GM12872 (cell line): ENCODE measurements at regions not wholly inside any gene's neighbourhood (a gene's known extent, or its start where the extent isn't known, plus 50 kb on each side); places are given as distances from the start of the nearest gene placed in this dataset.

Experiments
- TF ChIP-seq, protein P1 (sequence below): IDR thresholded peaks from 3 replicates; pipeline ENCODE4 v1.5.1; 2011; ENCODE audit warnings: low read depth, mild to moderate bottlenecking, low read length, moderate library complexity; ENCODE audit not compliant: insufficient read depth

DNA sequence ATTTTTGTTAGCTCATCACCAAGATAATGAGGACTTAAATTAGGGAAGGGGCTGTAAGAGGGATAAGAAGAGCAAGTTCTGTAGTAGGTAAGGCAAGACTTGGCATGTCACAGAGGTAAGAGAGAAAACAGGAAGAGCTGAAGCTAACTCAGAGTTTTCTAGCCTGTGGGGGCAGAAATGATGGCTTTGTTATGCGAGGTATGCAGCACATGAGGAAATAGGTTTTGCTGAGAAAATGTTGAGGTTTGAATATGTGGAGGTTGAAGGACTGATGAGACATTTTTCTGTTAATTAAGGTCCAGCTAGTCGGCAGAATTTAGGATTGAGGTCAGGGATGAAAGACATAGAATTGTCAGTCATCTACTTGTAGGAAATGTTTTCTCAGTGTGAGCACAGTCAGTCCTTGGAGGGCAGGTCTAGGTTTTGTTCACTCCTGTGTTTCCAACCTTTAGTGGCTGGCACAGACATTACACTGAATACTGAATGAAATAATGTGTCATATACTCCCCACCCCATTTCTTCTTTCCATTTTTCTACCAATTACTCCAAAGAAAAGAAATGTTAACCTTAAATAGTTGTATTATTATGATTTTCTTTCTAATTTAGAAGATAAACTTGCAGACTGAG, 154.0 kb upstream of the AADAT start:
- TF ChIP-seq, protein P1, sequence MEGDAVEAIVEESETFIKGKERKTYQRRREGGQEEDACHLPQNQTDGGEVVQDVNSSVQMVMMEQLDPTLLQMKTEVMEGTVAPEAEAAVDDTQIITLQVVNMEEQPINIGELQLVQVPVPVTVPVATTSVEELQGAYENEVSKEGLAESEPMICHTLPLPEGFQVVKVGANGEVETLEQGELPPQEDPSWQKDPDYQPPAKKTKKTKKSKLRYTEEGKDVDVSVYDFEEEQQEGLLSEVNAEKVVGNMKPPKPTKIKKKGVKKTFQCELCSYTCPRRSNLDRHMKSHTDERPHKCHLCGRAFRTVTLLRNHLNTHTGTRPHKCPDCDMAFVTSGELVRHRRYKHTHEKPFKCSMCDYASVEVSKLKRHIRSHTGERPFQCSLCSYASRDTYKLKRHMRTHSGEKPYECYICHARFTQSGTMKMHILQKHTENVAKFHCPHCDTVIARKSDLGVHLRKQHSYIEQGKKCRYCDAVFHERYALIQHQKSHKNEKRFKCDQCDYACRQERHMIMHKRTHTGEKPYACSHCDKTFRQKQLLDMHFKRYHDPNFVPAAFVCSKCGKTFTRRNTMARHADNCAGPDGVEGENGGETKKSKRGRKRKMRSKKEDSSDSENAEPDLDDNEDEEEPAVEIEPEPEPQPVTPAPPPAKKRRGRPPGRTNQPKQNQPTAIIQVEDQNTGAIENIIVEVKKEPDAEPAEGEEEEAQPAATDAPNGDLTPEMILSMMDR = no peak

- TF ChIP-seq, protein P1 = no peak
Observed at GRCh38 chr4:170242471-170242870, 152.7 kb upstream of the AADAT start.

DNA sequence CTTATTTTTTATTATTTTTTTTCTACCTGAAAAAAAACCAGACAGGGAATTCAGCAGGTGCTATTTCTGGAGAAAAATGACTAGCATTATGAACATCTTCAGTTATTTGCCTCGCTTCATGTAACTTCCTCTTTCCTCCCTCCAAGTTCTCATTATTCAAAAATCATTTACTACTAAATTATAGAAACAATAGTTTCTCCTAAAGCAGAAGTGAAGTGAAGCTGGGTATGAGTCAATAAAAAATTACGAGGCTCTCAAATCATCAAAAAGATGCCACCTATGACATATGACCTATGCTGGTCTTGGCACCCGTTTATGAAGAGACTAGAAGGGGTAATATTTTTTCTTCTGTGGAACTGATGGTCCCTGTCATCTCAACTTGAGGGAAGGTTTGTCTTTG, 145.0 kb upstream of the AADAT start:
- TF ChIP-seq, protein P1 = no peak

GRCh38 chr4:170231377-170231776, 141.6 kb upstream of the AADAT start:
- TF ChIP-seq, protein P1 = no peak

GRCh38 chr4:170230242-170230641, 140.5 kb upstream of the AADAT start:
- TF ChIP-seq, protein P1 = no peak

GRCh38 chr4:170229006-170229405, 139.2 kb upstream of the AADAT start:
- TF ChIP-seq, protein P1 = no peak

DNA sequence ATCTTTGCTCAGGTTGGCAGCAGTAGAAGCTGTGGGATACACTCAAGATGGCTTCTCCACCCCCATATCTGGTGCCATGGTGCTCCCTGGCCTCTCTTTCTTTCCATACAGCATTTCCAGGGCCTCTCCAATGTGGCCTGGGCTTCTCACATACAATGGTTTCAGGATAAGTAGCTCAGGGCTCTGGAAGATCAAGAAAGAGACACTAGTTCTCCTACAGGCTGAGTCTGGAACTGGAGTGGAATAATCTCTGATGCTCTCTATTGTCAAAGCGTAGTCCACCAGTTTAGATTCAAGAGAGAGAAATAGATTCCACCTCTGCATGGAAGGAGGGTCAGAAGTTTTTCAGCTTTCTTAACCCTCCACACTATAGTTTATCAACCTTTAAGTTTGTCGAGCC, 138.2 kb upstream of the AADAT start:
- TF ChIP-seq, protein P1 = no peak
